ENCODE measurements at regions not wholly inside any gene's neighbourhood (a gene's known extent, or its start where the extent isn't known, plus 50 kb on each side); places are given as distances from the start of the nearest gene placed in this dataset.
"Not testable (repeated sequence)": the region's sequence is repeated elsewhere in the genome, so short reads cannot be mapped to it uniquely, and the experiment has no call there.

DNA sequence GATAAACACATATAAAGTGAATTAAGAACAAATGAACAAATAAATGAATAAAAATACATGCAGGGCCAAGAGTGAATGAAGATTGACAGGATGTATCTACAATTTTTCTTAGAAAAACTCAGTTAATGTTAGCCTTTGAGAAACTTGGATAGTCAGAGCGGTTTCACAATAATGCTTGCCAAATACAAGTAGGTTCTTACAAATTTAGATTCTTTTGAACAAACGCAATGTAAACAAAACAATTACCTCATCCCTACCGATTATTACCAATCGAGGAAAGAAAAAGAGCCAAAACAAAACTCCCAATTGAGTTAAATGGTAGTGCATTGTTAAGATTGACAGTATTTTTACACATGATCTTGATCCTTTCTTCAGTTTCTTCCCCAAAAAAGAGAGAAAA is 176.9 kb upstream of the DEPDC1 start:
- intact Hi-C loops (cut with micrococcal nuclease), result no loop called here

GRCh38 chr1:68675336-68675735 is 178.5 kb upstream of the DEPDC1 start:
- intact Hi-C loops (cut with micrococcal nuclease), result no loop called here

- intact Hi-C loops (cut with micrococcal nuclease), result no loop called here
Observed at GRCh38 chr1:68677684-68678351, 180.9 kb upstream of the DEPDC1 start.

GRCh38 chr1:68696221-68696620 is 199.3 kb upstream of the DEPDC1 start:
- intact Hi-C loops (cut with micrococcal nuclease), result no loop called here

DNA sequence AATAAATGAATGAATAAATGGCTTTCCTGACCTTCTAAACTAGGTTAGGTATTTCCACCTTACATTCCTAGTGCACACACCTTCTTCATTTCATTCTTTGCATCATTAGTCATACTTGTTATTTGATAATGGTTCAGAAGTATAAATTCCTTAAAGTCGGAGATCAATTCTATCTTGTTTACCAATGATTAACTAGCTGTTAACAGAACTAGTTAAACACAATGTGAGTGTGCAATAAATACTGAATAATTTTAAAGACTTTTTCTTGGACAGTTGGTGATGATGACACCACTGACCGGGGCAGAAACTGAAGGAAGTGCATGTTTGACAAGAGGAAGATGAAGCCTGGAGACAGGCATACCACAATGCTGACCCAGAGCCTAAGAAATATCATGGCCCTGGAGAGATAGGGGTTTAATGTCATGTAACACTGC is 207.1 kb upstream of the DEPDC1 start:
- intact Hi-C loops (cut with micrococcal nuclease), result no loop called here

- intact Hi-C loops (cut with micrococcal nuclease), result loop anchor here (5.0 kb wide), 1 partner anchor 472 kb away; no protein-coding TSS in a partner anchor
Observed at GRCh38 chr1:68704800-68705443, 208.0 kb upstream of the DEPDC1 start.

- intact Hi-C loops (cut with micrococcal nuclease), result loop anchor here (5.0 kb wide), 1 partner anchor 472 kb away; no protein-coding TSS in a partner anchor
Observed at GRCh38 chr1:68705466-68705865, 208.6 kb upstream of the DEPDC1 start.

DNA sequence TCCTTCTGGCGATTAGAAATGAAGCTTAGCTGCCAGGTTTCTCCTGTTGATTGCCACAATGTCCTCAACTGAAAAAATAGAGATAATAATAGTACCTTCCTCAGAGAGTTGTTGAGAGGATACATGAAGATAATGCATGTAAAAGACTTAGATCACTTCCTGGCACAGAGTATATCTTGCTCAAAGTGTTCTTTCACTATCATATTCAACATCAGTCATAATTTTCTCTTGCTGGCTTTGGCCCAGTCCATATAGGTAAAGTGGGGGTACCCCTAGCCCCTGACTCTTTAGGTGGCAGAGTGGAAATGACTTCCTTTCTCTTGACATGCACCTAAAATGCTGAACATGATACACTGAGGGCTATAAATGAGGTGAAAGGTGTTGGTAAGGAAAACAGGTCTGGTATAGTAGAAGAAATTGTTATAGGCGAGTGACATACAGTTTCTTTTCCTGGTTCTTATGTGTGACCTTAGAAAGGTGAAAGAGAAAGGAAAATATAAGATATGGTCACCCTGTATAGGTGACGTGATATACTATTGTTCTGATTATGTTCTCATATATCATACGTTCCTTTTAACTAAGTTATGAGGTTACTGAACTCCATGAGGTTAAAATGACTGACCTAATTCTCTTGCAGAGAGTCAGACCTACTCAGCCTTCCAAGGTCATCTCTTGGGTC is 209.9 kb upstream of the DEPDC1 start:
- intact Hi-C loops (cut with micrococcal nuclease), result loop anchor here (5.0 kb wide), 1 partner anchor 471 kb away; no protein-coding TSS in a partner anchor

DNA sequence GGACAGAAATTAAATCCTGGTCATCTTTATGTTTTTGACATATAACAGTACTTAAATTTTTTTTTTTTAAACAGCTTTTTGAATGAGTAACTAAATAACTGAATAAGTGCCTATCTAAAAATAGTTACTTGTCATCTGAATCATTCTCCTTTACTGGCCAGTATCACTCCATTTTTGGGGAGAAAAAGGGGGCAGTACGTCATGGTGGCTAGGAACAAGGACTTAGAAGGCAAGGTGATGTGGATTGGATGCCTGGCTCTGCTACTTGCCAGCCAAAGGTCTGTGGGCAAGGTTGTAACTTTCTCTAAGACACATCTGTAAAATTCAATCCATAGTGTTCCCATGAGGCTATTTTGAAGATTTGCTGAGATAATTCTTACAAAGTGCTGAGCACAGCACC is 220.4 kb upstream of the DEPDC1 start:
- intact Hi-C loops (cut with micrococcal nuclease), result no loop called here

GRCh38 chr1:68720476-68720875 is 223.6 kb upstream of the DEPDC1 start:
- intact Hi-C loops (cut with micrococcal nuclease), result no loop called here

DNA sequence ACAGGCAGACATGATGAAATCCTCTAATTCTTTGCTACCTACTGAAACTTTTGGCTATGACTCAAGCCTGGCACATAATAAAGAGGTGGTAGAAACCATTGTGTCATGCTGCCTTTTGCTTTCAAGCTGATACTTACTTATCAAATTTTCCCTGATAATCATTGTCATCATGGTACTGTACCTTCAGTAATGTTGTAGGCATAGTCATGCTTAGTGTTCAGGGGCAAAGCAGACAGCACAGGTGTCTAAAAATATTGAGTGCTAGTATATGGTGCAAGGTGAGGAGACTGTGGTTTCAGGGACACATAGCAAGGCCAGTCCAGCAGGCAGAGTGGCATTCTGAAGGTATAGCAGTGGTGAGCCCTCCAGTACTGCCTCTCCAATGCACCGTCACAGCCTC is 226.9 kb upstream of the DEPDC1 start:
- intact Hi-C loops (cut with micrococcal nuclease), result no loop called here

DNA sequence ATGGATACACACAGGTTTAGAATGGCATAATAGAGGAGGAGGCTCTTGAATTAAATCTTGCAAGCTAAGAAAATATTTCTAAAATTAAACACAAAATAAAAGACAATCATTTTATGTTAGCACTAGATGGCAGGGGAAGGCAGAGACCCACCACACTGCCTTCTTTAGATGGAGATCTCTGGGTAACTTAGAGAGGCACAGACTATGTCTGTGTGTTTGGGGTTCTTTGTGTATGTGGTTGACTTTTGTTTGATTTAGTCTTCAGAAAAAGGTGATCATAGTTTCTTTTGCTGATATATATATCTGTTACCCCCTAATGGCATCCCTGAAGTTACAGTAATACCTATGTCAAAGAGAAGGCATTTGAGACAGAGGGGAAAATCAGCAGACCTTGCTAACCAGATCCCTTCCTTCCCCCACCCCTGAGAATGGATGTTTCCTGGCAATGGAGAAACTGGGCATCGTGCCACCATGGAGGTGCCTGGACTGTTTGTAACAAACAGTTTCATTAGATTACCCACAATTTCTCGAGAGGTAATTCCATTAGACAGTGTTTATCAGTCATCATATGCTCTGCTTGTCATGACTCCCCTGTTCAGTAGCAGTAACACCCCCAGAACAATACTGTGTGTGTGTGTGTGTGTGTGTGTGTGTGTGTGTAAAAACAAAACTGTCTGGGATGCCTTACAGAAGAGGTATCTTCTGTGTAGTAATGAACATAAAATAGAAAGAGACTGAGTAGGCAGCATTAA is 228.3 kb upstream of the DEPDC1 start:
- intact Hi-C loops (cut with micrococcal nuclease), result no loop called here

DNA sequence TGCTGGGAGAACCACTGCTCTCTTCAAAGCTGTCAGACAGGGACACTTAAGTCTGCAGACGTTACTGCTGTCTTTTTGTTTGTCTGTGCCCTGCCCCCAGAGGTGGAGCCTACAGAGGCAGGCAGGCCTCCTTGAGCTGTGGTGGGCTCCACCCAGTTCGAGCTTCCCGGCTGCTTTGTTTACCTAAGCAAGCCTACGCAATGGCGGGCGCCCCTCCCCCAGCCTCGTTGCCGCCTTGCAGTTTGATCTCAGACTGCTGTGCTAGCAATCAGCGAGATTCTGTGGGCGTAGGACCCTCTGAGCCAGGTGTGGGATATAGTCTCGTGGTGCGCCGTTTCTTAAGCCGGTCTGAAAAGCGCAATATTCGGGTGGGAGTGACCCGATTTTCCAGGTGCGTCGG is 242.6 kb upstream of the DEPDC1 start:
- intact Hi-C loops (cut with micrococcal nuclease), result not testable (repeated sequence)

DNA sequence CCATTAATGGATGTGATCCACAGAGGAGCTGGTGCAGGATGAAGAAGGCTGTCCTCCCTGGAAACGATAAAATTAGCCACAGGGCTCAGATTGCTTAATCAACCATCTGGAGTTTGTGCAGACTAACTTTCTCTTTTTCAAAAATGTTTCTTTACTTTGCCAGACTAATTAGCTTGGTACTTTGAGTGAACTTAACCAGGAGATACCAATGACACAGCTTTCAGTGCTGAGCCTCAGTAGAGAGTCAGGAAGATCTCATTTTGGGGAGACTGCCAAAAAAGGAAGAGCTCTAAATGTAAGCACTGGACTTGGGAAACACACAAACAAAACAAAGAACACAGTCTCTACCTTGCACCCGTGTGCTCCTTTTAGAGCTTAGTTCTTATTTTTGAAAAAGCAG is 248.1 kb upstream of the DEPDC1 start:
- intact Hi-C loops (cut with micrococcal nuclease), result no loop called here

DNA sequence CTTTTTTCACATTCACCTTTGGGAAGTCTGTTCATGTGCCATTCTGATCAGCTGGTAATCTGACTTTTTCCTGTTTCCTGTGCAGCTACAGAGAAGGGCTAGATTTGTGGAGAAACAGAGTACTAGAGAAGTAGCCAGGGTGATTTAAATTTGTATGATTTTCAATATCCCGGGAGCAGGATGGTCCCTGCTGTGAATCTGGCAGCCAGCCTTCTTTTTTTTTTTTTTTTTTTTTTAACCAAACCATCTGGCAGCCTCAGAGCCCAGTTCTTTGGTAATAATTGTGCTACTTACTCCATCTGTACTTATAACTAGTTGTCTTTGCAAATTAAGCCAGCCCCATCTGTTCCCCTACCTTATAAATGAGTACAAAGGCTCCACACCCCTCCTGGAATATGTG is 248.6 kb upstream of the DEPDC1 start:
- intact Hi-C loops (cut with micrococcal nuclease), result no loop called here

- intact Hi-C loops (cut with micrococcal nuclease), result no loop called here
Observed at GRCh38 chr1:68746378-68746777, 249.5 kb upstream of the DEPDC1 start.

GRCh38 chr1:68751723-68752122 is 254.8 kb upstream of the DEPDC1 start:
- intact Hi-C loops (cut with micrococcal nuclease), result no loop called here

- intact Hi-C loops (cut with micrococcal nuclease), result no loop called here
Observed at GRCh38 chr1:68758666-68759209, 261.9 kb upstream of the DEPDC1 start.

GRCh38 chr1:68767941-68768340 is 271.1 kb upstream of the DEPDC1 start:
- intact Hi-C loops (cut with micrococcal nuclease), result no loop called here

DNA sequence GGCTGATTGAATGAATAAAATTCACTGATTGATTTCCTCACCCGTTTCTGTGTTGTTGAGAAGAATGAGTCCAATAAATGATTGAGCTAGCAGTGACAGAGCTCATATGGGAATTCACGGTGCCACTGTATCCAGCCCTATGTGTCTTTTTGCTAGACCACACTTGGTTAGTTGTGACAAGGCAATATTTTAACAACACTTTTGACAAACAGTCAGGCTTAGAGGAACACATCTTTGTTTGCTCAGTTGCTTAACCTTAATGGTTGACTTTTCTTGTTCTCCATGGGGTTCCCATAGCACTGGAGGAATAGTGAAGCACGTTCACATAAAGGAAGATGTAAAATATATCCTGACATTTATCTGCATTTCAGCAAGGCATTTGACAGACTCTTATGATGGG is 273.9 kb upstream of the DEPDC1 start:
- intact Hi-C loops (cut with micrococcal nuclease), result no loop called here

DNA sequence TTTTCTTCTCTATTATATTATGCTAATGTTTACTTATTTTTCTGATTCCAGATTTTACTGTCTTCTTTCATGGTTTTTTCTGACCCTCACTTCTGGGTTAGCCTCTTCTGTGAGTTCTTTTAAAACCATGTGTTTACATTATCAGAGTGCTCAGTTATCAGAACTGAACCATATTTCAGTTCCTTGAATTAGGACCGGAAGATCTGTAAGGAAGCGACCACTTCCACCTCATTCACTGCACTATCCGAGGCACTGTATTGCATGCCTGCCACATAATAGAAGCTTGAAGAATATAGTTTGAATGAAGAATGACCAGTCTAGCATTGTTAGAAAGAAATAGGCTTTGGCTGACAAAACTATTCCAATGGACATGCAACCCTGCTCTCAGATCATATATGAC is 281.0 kb upstream of the DEPDC1 start:
- intact Hi-C loops (cut with micrococcal nuclease), result no loop called here

Data from T-helper 1 cell treated with Interleukin-12 subunit alpha and Interleukin-12 subunit beta and Interleukin-4 antibody, amounts not matched to agents 30 ng/mL and 1 ng/mL, for 36 hours (primary cell).